ENCODE measurements at regions not wholly inside any gene's neighbourhood (a gene's known extent, or its start where the extent isn't known, plus 50 kb on each side); places are given as distances from the start of the nearest gene placed in this dataset.

DNA sequence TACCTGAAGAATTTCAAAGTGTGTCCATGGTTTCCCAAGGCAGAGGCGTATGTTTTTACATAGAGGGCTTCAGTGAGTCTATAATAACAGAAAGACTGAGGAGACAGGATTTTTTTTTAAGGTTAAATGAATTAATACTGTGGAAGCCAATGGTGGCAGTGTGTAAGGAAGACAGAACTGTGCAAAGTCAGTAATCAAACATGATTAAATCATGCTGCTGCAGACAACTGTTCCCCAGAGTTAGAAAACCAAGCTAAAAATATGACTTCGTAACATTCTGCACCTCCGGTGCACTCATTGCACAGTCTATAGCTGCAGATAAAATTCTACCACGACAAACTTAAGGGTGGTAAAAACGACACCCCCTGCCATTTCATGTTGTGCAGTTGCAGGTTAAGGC, 309.6 kb upstream of the TRIB2 start:
- no peaks in the 10 kb centered on the region for H3K27me3 ChIP-seq
- DNase-seq: no peak
- H3K9me3 ChIP-seq: no peaks in the 10 kb centered on the region
- no peak for ATAC-seq
- intact Hi-C loops (cut with DNase I): no loop called here
- no peak overlapping the region for H3K27ac ChIP-seq
- no peaks in the 10 kb centered on the region for H3K4me1 ChIP-seq
- WGBS (ENCODE audit: insufficient coverage, low coverage, low lambda C conversion rate, missing lambda C conversion rate): 71% methylated on average over 5 of the region's 5 CpGs
- no peaks in the 10 kb centered on the region for H3K36me3 ChIP-seq
- TF ChIP-seq, protein P1, sequence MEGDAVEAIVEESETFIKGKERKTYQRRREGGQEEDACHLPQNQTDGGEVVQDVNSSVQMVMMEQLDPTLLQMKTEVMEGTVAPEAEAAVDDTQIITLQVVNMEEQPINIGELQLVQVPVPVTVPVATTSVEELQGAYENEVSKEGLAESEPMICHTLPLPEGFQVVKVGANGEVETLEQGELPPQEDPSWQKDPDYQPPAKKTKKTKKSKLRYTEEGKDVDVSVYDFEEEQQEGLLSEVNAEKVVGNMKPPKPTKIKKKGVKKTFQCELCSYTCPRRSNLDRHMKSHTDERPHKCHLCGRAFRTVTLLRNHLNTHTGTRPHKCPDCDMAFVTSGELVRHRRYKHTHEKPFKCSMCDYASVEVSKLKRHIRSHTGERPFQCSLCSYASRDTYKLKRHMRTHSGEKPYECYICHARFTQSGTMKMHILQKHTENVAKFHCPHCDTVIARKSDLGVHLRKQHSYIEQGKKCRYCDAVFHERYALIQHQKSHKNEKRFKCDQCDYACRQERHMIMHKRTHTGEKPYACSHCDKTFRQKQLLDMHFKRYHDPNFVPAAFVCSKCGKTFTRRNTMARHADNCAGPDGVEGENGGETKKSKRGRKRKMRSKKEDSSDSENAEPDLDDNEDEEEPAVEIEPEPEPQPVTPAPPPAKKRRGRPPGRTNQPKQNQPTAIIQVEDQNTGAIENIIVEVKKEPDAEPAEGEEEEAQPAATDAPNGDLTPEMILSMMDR (IDR thresholded peaks at IDR 0.05): no peak
- no peak for TF ChIP-seq POLR2A (IDR thresholded peaks at IDR 0.05)
- no peak overlapping the region for H3K4me3 ChIP-seq

DNA sequence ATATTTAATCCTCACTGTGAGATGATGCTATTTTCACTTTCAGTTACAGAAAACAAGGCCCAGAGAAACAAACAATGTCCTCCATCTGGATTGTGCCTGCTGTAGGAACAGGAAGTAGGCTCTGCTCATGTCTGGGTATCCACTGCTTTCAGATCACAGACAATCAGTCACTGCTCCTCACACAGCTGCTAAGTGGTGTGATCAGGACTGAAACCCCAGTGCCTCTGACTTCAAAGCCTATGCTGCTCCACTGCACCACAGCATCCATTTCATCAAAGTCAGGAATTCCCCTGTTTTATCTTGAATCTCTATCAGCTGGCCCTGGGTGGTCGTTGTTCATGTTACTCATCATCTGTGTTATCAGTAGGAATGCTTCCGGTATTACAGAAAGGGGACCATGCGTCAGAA, 303.8 kb upstream of the TRIB2 start:
- DNase-seq (no peak), ATAC-seq (no peak)
- Histone ChIP-seq H3K27ac (no peak overlapping the region), H3K36me3 (no peaks in the 10 kb centered on the region), H3K9me3 (no peaks in the 10 kb centered on the region), H3K27me3 (no peaks in the 10 kb centered on the region), H3K4me1 (peaks cover 0 to 4% (median 0%) of the 10 kb centered on the region in 4 donors), H3K4me3 (no peak overlapping the region)
- 22% methylated on average over 3 of the region's 3 CpGs for WGBS (ENCODE audit: insufficient coverage, low coverage, low lambda C conversion rate, missing lambda C conversion rate)
- TF ChIP-seq, protein P1 (IDR thresholded peaks at IDR 0.05): no peak
- TF ChIP-seq POLR2A (IDR thresholded peaks at IDR 0.05): no peak
- intact Hi-C loops (cut with DNase I): no loop called here

DNA sequence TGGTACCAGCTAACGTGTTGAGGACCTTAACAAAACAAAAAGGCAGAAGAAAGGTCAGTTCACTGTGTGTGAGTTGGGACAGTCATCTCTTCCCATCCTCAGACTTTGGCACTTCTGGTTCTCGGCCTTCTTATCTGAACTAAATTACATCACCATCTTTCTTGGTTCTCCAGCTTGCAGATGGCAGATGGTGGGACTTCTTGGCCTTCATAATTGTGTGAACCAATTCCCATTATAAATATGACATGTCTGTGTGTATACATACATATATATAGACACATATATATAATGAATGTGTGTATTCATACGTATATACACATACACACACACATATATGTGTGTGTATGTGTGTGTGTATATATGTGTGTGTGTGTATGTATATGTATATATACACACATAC, 301.2 kb upstream of the TRIB2 start:
- Histone ChIP-seq H3K36me3 (no peaks in the 10 kb centered on the region), H3K4me1 (peaks cover 0 to 4% (median 0%) of the 10 kb centered on the region in 4 donors), H3K27me3 (no peaks in the 10 kb centered on the region), H3K9me3 (no peaks in the 10 kb centered on the region), H3K27ac (no peak overlapping the region), H3K4me3 (no peak overlapping the region)
- intact Hi-C loops (cut with DNase I): no loop called here
- DNase-seq (no peak), ATAC-seq (no peak)
- TF ChIP-seq, protein P1 (IDR thresholded peaks at IDR 0.05): no peak
- TF ChIP-seq POLR2A (IDR thresholded peaks at IDR 0.05): no peak
- WGBS (ENCODE audit: insufficient coverage, low coverage, low lambda C conversion rate, missing lambda C conversion rate): 77% methylated on average over 2 of the region's 3 CpGs

DNA sequence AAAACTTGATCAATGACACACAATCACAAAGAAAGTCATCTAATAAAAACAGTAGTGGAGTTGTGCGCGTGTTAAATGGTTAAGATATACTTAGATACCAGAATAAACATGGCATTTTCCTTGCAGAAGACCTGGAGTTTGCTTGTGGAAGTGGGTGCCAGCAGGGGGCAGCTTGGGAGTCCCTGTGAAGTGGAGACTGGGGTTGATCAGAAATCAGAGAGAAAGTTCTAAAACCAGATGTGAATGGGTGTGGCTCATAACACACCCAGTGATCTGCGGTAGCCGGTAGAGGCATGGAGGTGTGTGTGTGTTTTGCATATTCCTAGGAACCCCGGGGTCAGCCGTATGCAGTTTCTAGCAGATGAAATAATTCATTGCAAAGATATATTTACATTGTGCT, 300.1 kb upstream of the TRIB2 start:
- H3K4me1 ChIP-seq: peaks cover 0 to 4% (median 0%) of the 10 kb centered on the region in 4 donors
- intact Hi-C loops (cut with DNase I): no loop called here
- no peaks in the 10 kb centered on the region for H3K9me3 ChIP-seq
- ATAC-seq: peak; percentile 85 to 87 (median 86)
- H3K27ac ChIP-seq: no peak overlapping the region
- no peak for TF ChIP-seq POLR2A (IDR thresholded peaks at IDR 0.05)
- TF ChIP-seq, protein P1 (IDR thresholded peaks at IDR 0.05): peak; percentile 41 to 65 (median 58)
- no peaks in the 10 kb centered on the region for H3K36me3 ChIP-seq
- H3K4me3 ChIP-seq: no peak overlapping the region
- 44% methylated on average over 6 of the region's 6 CpGs for WGBS (ENCODE audit: insufficient coverage, low coverage, low lambda C conversion rate, missing lambda C conversion rate)
- DNase-seq: peak; percentile 50 to 65 (median 63)
- no peaks in the 10 kb centered on the region for H3K27me3 ChIP-seq

DNA sequence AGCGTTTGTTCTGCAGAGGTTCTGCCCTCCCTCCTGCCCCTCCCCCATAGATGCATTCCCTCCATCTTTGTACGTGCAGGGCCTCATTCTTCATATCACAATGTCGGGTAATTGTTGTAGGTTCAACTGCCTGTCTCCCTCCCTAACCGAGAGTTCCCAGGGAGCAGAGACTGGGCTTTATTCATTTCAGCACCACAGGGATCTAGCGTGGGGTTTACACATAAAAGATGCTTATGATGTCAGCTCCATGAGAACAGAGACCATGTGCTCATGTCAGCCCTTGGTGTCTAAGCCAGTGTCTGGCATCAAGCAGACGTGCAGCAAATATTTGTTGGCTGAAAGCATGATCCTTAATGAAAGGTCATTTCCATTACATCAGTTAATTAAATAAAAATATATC, 298.9 kb upstream of the TRIB2 start:
- TF ChIP-seq POLR2A (IDR thresholded peaks at IDR 0.05): no peak
- TF ChIP-seq, protein P1 (IDR thresholded peaks at IDR 0.05): no peak
- intact Hi-C loops (cut with DNase I): no loop called here

More for the DNA sequence above, 298.9 kb upstream of the TRIB2 start:
- no peak overlapping the region for H3K27ac ChIP-seq
- H3K27me3 ChIP-seq: no peaks in the 10 kb centered on the region
- no peaks in the 10 kb centered on the region for H3K36me3 ChIP-seq
- no peaks in the 10 kb centered on the region for H3K9me3 ChIP-seq
- H3K4me1 ChIP-seq: peaks cover 0 to 4% (median 0%) of the 10 kb centered on the region in 4 donors
- DNase-seq (no peak), ATAC-seq (no peak)
- no peak overlapping the region for H3K4me3 ChIP-seq
- 84% methylated on average over 5 of the region's 6 CpGs for WGBS (ENCODE audit: insufficient coverage, low coverage, low lambda C conversion rate, missing lambda C conversion rate)

All from right lobe of liver (tissue), 6 donors.